Right cardiac atrium (tissue), 5 donors: ENCODE measurements at regions not wholly inside any gene's neighbourhood (a gene's known extent, or its start where the extent isn't known, plus 50 kb on each side); places are given as distances from the start of the nearest gene placed in this dataset.

Experiments used
- ATAC-seq, 2 donors: fragments of 200-7000 bp; cut with Tn5 transposase; one replicate each; pipeline versions ENCODE4 v1.8.0 to v1.9.1; 2020; ENCODE audit warnings: moderate library complexity in 2 of 2, mild to moderate bottlenecking in 1 of 2
- DNase-seq, 3 donors: peaks; one replicate each; pipeline ENCODE4 v3.0.0-alpha.2; 2020
- H3K27ac ChIP-seq: one replicate; pipeline ENCODE4 v1.5.1; 2013; ENCODE audit warnings: mild to moderate bottlenecking, low read length, control low read depth, moderate library complexity
- H3K27me3 ChIP-seq: one replicate; pipeline ENCODE4 v1.6.1; 2013; ENCODE audit not compliant: control insufficient read depth, insufficient read depth
- H3K4me1 ChIP-seq: one replicate; pipeline ENCODE4 v1.6.1; 2013; ENCODE audit warnings: low read length; ENCODE audit not compliant: control insufficient read depth, insufficient read depth
- H3K4me3 ChIP-seq: one replicate; pipeline ENCODE4 v1.5.1; 2013; ENCODE audit warnings: low read length, control low read depth
- H3K9me3 ChIP-seq: one replicate; pipeline ENCODE4 v1.6.1; 2013; ENCODE audit warnings: low read length; ENCODE audit not compliant: control insufficient read depth
- WGBS: extraction: QIAGEN DNeasy Blood & Tissue Kit; methylation state at CpG from one replicate; pipeline ENCODE4 v1.1.7; 2013; 5-methylcytosine and 5-hydroxymethylcytosine counted together
- intact Hi-C, 4 donors: fragments of 100-400 bp; cut with DNase I; formaldehyde crosslinking; loops; one replicate each; pipeline versions ENCODE4 v1.11.0 to v1.14.0; 2022 to 2023
- donor health status: healthy with polysubstance abuse.
- donor health status: DM: no; HTN: yes; CAD: no.
- donor health status: DM: no; HTN: no; CAD: no.
- donor health status: DM: no; HTN: yes; CAD: no; lungs with severe emphysema.
- donor health status: DM: yes; HTN: yes; CAD: no.

DNA sequence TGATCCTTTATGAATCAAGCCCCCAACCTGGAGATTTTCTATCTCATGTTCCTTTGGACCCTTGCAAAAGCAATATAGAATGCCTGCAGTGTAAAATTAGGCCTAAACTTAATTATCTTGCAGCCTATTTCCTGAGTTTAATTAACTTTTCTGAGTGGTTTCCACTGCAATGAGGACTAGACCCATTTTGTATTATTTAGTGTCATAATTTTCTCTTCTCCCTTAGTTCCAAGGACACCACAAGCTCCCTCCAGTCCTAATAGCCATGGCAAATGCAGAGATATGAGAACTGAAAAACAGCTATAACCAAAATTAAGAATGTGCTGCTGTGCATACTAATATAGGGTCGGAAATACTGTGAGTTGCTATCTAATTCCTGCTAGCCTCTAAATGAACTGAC, 90.9 kb upstream of the GRAMD2B start:
- ATAC-seq = no peak
- H3K27me3 ChIP-seq = no peaks in the 10 kb centered on the region
- 95% methylated on average over 1 of the region's 1 CpG for WGBS

DNA sequence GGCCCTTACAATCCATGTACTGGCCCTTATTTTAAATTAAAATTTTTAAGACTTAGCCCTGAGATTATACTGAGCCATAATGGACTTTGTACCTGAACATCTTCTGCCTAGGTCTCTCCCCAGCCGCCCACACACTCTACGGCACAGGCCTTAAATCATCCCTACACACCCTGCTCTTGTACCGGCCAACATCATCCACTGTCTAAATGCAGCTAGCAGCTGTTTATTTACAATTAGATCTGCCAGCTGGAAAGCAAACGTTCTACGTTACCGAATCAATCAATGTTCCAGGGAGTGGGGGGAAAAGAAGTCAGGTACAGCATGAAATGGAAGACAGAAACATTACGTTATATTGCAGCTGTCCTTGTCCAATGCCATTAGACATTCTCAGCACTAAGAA, 88.4 kb upstream of the GRAMD2B start:
- H3K9me3 ChIP-seq = no peaks in the 10 kb centered on the region
- H3K4me3 ChIP-seq = no peak overlapping the region
- ATAC-seq = no peak
- 89% methylated on average over 7 of the region's 7 CpGs for WGBS
- H3K4me1 ChIP-seq = no peaks in the 10 kb centered on the region
- no peak for DNase-seq
- no peak overlapping the region for H3K27ac ChIP-seq
- intact Hi-C loops = loop anchor here in 2 of 4 donors (5.0 kb wide), 2 partner anchors 203 to 263 kb away; partner anchors contain the start of gene ALDH7A1 (in 1 of the 2)
- H3K27me3 ChIP-seq = no peaks in the 10 kb centered on the region

More for the DNA sequence above, 90.9 kb upstream of the GRAMD2B start:
- DNase-seq = no peak
- intact Hi-C loops = no loop called here
- Histone ChIP-seq H3K27ac (no peak overlapping the region), H3K9me3 (no peaks in the 10 kb centered on the region), H3K4me3 (no peak overlapping the region), H3K4me1 (no peaks in the 10 kb centered on the region)

DNA sequence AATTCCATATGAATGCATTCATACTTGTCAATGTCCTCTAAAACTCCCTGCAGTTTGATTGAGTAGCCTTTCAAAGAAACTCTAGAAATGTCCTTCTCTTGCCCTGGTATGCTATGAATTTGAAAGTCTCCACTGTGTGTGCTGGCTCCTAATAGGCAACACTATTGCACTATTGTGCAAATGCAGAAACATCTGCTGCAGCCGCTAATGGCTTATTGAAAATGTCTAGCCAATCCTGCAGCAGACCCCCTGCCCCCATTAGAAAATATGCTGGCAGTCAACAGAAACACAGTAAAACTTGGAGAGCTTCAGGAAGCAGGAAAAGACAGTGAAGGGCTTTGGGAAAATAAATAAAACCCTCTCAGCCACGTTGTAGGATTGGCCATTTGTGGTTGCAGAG, 87.3 kb upstream of the GRAMD2B start:
- WGBS = 42% methylated on average over 2 of the region's 2 CpGs
- DNase-seq = no peak
- ATAC-seq = no peak
- Histone ChIP-seq H3K4me3 (no peak overlapping the region), H3K27me3 (no peaks in the 10 kb centered on the region), H3K9me3 (no peaks in the 10 kb centered on the region), H3K27ac (no peak overlapping the region), H3K4me1 (no peaks in the 10 kb centered on the region)
- intact Hi-C loops = loop anchor here in 2 of 4 donors (5.0 kb wide), 2 partner anchors 201 to 261 kb away; partner anchors contain the start of gene ALDH7A1 (in 1 of the 2)

DNA sequence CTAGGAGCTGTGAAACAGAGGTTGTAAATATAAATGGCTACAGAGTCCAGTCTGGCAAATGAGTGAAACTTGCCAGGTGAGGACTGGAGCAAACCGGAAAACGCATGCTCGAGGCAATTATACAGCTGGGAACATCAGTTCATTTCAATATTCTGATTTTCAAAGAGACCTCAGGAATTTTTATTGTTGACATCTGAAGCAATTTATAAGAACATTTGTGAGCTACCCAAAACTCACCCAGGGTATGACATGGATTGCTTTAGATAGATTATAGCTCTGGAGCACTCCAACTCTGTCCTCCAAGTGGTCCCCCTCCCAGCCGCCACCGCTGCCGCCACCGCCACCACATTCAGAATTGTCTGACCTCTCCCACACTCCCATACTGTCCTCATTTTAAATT, 84.6 kb upstream of the GRAMD2B start:
- H3K4me1 ChIP-seq = no peaks in the 10 kb centered on the region
- intact Hi-C loops = loop anchor here in 2 of 4 donors (5.0 kb wide), 2 partner anchors 199 to 259 kb away; partner anchors contain the start of gene ALDH7A1 (in 1 of the 2)
- H3K9me3 ChIP-seq = no peaks in the 10 kb centered on the region
- DNase-seq (no peak), ATAC-seq (no peak)
- 76% methylated on average over 7 of the region's 7 CpGs for WGBS
- no peak overlapping the region for H3K4me3 ChIP-seq
- H3K27me3 ChIP-seq = no peaks in the 10 kb centered on the region
- H3K27ac ChIP-seq = no peak overlapping the region

DNA sequence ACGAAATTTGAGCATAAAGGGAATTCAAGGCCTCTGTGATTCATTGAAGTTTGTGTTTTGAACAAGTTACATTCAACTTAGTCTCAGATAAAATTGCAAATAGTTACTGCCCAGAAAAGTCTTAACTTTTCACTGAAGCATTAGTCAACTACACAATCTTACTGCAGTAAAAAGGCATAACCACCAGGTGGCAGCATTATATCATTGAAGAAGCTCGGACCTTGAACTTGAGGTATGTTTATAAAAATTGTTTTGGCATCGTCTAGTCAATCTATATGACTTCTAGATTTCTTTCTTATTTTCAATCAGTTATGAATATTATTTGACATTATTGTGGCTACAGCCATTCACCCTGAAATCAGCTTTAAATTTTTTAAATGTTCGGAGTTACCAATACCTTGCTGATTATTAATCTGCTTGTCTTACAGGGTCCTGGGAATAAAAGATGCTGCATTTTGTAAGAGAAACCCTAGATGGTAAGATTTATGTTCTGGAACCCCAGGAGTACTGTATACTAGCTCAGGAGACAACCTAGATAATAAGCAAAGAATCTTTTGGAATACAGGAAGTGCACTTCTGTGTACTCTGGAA, 83.9 kb upstream of the GRAMD2B start:
- 25% methylated on average over 4 of the region's 4 CpGs for WGBS
- Histone ChIP-seq H3K9me3 (no peaks in the 10 kb centered on the region), H3K4me3 (no peak overlapping the region), H3K27ac (no peak overlapping the region), H3K4me1 (no peaks in the 10 kb centered on the region), H3K27me3 (no peaks in the 10 kb centered on the region)
- intact Hi-C loops = loop anchor here in 2 of 4 donors (5.0 kb wide), 2 partner anchors 198 to 258 kb away; partner anchors contain the start of gene ALDH7A1 (in 1 of the 2)
- DNase-seq = no peak
- ATAC-seq = peak in 1 of 2 donors; percentile 48

DNA sequence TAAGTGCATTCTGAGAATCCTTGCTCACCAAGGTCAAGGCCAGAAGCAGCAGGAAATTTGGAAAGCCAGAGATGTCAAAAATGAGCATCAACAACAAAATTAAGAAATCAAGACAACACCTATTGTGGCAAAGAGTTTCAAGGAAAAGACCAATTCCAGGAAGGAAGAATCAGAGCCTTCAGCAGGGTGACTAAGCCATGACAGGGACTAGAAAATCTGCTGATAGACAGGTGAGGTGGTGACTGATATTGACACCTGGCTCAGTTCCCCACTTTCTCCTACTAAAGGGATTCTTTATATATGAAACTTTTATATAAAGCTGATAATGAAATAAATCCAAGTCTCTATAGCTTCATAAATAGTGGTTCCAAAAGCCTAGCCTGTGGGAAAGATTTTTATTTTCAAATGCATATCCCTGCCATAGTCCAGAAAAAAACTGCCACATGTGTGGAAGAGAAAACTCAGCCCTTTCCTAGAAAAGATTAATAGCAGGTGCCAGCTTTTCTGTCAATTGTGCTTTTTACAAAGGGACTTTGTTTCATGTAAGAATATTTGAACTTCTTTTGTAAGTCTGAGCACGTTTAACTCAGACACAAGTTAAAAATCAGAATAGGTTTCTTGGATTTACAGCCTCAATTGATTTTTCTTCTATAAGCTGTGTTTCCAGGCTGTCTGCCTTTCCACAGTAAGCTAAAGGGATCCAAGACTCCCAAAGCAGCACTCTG, 81.1 kb upstream of the GRAMD2B start:
- ATAC-seq (no peak), DNase-seq (no peak)
- intact Hi-C loops = no loop called here
- Histone ChIP-seq H3K27ac (no peak overlapping the region), H3K27me3 (no peaks in the 10 kb centered on the region), H3K4me3 (no peak overlapping the region), H3K4me1 (no peaks in the 10 kb centered on the region), H3K9me3 (no peaks in the 10 kb centered on the region)
- WGBS = 51% methylated on average over 1 of the region's 1 CpG

DNA sequence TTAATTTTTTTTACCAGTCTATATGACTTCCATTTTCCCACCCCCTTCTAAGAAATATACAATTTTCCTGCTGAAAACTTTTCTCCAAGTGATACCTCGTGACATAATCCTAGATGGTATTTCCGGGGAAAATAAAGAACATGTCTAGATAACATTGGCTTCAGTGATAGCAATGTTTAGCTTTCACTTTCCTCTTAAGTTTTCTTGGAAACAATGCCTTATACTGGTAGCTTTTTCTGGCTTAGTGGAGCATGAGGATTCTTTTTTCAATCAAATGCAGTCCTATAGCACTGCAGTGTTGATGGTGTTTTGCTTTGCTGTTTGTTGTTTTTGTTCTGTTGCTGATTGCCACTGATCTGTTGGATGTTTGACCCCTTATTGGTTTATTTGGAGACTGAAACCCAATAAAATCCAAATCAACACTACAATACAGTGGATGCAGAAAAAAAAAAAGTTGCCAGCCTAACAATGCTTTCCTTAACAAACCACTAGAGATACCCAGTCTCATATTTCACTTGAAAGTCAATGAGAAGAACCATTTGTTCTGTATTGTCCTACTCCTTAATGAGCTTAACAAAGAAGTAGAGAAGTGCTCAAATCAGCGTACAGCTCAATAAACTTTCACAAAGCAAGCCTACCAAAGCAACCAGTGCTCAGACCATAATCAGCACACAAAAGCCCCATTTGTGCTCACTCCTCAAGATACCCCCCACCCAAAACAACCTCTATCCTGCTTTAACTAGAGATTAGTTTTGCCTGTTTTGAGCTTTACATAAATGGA, 74.2 kb upstream of the GRAMD2B start:
- H3K4me3 ChIP-seq = no peak overlapping the region
- no peak for DNase-seq
- no peaks in the 10 kb centered on the region for H3K9me3 ChIP-seq
- 42% methylated on average over 3 of the region's 3 CpGs for WGBS
- intact Hi-C loops = no loop called here
- peak; percentile 36 to 60 for ATAC-seq
- no peaks in the 10 kb centered on the region for H3K4me1 ChIP-seq
- H3K27ac ChIP-seq = no peak overlapping the region
- H3K27me3 ChIP-seq = no peaks in the 10 kb centered on the region

DNA sequence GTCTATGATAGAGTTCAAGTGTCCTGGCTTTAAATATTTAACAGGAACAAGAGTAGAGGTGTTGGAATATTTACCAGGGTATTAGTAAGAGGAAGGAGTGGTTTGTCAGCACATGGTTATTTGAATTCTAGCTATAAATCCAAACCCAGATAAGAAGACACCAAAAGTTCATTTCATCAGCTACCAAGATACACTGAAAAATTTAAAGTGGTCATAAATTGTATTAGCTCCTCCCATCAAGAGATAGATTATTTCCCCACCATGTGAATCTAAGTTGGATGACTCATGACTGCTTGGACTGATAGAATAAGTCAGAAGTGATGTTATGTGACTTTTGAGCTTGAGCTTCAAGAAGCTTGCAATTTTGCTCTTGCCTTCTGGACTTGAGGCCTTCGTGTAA, 72.1 kb upstream of the GRAMD2B start:
- Histone ChIP-seq H3K4me3 (no peak overlapping the region), H3K4me1 (no peaks in the 10 kb centered on the region), H3K9me3 (no peaks in the 10 kb centered on the region), H3K27ac (no peak overlapping the region), H3K27me3 (no peaks in the 10 kb centered on the region)
- ATAC-seq (no peak), DNase-seq (no peak)
- intact Hi-C loops = loop anchor here (5.0 to 10.0 kb wide), 5 partner anchors 64 to 246 kb away; partner anchors contain the start of genes ALDH7A1 (in 2 of the 4) and GRAMD2B (in 1 of the 4)
- 78% methylated on average over 1 of the region's 1 CpG for WGBS

DNA sequence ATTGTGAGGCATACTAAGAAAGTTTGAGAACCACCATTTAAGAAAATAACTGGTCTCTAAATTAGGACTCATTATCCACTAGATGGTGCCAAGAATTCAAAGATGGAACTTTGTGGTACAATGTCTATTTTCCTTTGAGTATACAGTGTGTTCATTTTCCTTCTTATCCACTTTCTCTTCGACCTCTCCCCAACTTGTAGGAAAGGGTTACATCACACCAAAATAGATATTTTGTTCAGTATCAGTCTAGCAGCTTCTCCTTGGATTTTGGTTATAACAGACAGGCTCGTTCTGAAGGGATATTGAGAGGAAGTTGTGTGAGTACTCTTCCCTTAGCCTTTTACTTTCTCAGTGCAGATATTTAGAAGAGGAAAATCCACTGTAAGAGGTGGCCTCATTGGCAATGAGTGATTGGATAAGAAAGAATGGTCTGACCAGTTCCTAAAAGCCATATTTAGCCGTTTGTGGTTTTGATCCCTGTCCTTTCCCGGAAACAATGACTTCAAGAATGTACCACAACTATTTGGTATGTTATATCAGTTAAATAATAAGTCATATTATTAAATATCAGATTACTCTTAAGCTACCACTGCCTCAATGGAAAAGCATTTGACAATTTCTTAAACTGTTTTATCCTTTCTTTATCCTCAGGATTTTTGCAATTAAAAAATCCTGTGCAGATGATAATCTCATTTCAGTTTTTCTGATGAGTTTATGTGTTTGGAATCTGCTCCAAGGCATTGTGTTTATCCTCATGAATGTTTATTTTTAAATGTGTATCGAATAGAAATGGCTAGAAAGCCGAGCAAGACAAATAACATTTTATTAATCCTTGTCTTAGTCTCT, 69.0 kb upstream of the GRAMD2B start:
- H3K27me3 ChIP-seq = no peaks in the 10 kb centered on the region
- DNase-seq = no peak
- no peak overlapping the region for H3K27ac ChIP-seq
- peak; percentile 79 to 82 for ATAC-seq
- H3K4me1 ChIP-seq = no peaks in the 10 kb centered on the region
- WGBS = 38% methylated on average over 6 of the region's 6 CpGs
- intact Hi-C loops = loop anchor here (2.0 to 10.0 kb wide), 6 partner anchors 61 to 243 kb away; partner anchors contain the start of genes ALDH7A1 (in 2 of the 4) and GRAMD2B (in 1 of the 4)
- no peaks in the 10 kb centered on the region for H3K9me3 ChIP-seq
- H3K4me3 ChIP-seq = peak overlapping the region; percentile 36
